T-helper 2 cell (primary cell): ENCODE measurements at regions not wholly inside any gene's neighbourhood (a gene's known extent, or its start where the extent isn't known, plus 50 kb on each side); places are given as distances from the start of the nearest gene placed in this dataset.
A peak's percentile ranks its signal among the peaks of the same experiment; 100 is the strongest.

Experiments used
- DNase-seq, 5 experiments: peaks; one replicate each; pipeline versions ENCODE4 v3.0.0 to v3.0.0-alpha.2; 2012 to 2022

DNA sequence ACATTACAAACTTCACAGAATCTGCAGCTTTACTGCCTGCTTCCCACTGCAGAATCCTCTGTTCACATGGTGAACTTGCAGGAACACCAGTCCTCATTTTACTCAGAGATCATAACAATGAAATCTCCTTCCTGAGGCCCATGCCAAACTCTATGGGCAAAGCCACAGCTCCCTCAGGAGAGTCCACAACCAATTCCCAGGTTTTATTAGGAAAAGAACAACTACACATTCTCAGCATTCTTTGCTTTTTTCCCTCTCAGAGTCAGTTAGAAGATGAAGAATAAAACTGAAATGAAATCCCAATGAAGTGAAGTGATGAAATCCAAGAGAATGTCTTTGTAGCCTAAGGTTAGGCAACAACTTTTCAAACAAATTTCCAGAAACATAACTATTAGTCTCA, 233.7 kb downstream of the DSEL start:
- DNase-seq, result no peak

DNA sequence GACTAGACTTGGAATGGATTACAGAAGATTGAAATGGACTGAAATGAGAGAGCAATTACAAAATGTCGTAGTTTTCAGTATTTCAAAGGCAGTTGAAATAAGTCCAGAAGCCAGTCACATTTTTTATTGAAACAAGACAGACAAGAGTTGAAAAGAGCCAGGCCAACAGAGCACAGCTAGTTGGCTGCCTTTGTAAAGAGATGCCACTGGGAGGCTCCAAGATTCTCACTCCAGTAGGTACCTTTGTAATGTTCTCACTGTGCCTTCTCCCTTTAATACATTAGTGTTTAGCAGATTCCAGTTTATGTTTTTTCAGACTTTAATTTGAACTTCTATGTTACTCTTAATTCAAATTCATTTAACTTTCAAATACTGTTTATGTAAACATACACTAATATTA, 234.8 kb downstream of the DSEL start:
- no peak for DNase-seq

DNA sequence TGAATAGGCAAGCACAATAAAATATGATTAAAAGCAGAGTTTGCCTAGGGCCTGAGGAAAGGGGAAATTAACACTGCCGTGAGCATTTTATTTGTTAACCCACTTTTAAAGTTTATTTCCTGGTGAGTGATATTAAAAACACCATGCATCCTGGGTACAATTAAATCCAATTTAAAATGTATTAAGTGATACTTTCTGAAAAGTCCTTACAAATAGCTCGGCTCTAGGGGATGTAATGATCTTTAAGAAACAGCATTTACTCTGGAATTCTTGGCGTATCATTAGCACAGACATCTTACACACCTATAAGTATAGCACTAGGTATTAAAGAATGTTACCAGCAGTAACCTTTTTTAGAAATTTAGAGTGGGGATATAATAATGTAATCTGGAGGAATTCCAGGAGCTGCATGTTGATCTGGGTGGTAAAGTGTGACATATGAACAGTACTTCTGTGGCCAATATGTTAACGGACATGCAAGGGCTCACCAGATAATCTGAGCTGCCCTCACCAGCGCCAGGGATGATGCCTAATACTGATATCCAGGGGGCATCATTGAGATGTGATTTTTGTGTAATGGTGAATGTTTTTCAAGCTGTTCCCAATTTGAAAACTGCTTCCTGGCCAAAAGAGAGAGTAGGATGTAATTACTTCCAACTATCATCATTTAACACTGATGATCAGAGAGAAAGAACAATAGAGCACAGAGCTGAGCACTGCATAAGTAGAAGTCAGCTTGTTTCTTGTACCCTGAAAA, 235.9 kb downstream of the DSEL start:
- no peak for DNase-seq

DNA sequence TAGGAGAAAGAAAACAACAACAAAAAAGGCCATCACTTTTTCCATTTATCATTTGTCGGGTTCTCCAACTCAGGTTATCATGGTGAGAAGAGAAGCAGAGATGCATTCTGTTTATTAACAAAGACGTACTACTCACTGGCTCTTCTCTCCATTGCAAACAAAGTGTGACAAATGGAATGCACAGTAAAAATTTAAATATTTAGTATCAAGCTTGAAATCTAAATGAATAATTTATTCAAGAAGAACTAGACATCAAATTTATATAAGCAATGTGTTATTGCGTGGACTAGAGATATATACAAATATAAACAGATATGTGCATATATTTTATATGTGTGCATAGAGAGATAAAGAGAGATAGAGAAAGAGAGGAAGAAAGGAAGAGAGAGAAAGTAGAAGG, 236.5 kb downstream of the DSEL start:
- no peak for DNase-seq

DNA sequence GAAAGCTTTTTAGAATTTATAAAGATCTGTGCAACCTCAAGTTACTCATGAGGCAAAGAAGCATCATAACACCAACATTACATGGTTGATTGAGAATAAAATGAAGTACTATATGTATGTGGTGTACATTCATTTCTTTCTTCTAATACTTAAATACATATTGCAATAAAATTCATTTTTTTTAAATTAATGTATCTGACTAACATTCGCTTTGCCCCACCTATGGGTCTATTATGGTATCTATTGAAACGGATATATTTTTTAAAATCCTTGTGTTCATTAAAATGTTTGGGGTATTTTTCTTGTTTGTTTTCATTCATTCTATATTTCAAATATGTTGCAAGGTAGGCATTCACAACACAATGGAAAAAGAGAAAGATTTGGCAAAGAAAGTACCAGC, 237.5 kb downstream of the DSEL start:
- no peak for DNase-seq

DNA sequence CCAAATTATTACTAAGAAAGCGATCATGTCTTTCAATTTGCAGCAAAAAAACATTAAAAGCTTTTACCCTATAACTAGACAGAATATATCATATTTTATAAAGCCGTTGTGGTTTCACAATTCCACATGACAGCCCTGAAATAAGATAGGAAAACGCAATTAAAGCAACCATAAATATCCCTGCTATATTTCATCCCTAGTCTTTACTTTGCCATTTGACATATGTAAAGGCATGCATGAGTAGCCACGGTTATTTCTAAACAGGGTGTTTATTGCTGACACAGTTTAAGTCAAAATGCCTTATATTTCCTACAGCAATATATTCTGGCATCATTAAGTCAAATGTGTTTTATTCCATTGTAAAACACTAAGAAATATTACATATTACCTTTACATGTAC, 239.9 kb downstream of the DSEL start:
- no peak for DNase-seq

DNA sequence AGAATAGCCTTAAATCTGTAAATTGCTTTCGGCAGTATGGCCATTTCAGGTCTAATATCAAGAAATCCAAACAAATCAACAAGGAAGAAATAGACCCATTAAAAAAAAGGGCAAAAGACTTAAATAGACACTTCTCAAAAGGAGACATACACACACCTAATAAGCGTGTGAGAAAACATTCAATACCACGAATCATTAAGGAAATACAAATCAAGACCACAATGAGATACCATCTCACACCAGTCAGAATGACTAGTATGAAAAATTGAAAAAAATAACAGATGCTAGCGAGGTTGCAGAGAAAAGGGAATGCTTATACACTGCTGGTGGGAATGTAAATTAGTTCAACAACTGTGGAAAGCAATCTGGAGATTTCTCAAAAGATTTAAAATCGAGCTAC, 243.2 kb downstream of the DSEL start:
- DNase-seq, result peak in 1 of 5 experiments; percentile 58

DNA sequence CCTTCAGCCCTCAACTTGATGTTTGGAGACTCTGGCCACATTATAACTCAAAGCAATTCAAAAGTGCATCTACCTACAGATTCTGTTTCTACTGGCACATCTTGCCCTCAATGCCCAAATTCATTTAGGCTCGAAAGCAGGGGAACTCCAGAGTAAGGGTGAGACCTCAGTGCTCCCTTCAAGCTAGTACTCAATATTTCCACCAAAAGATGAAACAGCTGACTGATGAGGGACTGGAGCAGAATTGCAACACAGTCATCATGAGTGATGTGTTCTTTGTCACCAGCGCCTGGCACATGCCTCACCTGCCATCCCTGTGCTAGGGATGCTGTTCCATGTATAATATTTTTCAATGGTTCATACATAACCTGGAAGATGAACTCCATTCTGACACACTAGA, 247.3 kb downstream of the DSEL start:
- DNase-seq, result peak in 1 of 5 experiments; percentile 14

DNA sequence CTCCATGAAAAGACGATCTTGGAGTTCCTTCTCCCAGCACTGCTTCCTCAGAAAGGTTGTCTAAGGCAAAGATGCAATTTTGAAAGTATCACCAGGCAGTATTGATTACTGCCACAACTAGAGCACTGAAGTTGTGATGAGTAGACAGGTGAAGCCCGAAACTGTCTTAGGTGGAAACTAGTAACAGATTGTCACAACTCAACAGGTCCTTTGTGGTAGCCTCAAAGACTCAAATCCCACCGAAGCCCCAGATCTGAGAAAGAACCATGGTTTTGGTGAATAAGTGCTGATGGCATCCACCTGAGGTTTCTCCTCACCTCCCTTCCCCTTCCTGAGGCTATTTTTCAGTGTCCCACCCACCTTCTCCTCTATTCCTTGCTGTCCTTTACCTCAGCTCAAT, 248.0 kb downstream of the DSEL start:
- DNase-seq, result no peak

DNA sequence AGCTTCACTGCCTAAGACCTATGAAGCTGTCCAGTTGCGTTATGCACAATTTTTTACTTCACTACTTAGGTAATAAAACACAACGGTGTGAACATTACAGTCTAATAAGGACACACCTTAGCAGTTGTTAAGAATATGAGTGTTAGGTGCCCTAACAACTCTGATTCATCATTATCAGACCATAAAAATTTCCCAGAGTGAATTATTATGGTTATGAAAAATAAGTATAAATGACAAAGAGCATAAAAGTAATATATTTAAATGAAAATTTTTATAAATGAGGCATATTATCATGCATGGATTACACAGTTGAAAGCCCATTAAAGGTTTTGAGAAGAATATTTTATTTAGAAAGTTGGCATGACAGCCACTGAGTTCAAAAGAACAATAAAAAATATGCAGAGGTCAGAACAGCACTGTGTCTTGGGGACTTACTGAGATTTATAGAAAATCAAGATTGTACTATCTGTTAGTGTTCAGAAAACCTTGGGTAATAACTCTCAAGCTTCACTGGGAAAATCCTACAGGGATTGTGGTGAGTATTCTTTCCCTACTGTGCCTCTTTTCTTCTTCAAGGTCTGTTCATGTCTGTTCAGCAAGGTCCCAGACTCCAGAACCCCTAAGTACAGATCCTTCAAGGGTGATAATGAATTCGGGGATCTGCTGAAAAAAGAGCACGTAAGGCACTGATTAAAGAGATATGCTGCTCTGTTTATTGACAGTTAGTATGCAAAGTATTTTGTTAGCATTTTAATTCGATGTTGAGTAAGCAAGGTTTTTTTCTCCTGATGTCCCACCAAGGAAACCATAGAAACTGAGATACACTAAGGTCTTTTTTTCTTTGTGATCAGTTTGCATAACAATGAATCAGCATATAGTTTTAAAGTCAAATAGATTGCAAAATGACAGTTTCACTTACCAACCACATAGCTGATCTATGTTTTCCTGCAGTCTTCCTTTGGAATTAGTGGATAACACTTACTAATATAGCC, 250.0 kb downstream of the DSEL start:
- peak in 1 of 5 experiments; percentile 63 for DNase-seq

DNA sequence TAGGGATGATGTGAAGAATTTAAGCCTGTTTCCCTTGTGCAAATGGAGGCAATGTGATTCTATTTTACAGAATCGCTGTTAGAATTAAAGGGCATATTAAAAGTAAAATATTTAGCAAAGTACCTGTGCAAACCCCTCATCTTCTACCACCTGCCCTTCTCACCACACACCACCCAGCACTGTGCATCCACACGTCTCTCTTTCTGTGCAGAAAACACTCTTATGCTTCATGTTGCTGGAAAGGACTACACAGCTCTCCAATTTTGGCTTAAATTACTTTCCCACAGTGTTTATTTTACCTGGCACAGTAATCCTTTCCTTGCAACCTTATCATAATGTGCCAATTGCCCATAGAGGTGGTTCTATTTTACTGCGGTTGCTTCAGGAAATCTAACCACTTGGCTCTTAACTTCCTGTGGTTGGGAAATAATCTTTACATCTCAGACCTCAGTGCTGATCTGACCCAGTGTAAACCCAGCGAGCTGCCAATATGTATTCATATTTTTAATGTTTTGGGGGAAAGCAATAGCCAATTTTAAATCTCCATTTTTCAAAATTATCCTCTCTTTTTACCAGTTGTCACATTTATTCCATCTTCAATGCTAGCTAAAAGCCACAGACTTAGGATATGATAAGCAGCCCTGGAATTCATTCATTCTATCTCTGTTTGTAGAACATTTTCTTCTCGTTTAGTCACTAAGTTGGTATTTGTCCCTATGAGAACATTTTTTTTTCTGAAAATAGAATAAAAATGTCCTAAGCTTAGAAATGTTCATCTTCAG, 250.9 kb downstream of the DSEL start:
- DNase-seq, result peak in 2 of 5 experiments; percentile 44 to 86

DNA sequence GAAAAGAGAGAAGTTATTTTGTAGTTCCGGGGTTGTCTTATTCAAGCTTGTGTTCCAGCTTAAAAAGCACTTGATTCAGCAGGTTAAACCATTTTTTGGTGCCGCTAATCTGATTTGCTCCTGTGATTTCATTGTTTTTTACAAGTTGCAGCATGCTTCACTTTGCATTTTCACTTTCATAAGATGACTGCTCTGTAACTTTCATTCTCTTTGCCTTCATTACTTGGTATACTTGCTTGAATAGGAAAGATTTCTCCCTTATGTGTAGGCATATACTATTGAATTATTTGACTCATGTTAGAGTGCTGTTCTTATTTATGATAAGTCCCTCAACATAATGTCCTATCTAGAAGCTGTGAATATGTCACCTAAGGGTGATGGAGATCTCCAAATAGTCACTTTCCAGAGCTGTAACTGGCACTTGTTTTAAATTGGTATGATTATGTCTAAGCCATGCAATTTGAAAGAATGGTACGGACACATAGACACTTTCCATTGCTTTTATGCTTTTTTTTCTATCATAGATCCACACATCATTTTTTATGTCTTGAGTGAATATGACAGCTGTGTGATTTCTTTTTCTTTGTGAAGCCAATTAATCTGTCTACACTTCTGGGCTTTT, 254.5 kb downstream of the DSEL start:
- DNase-seq, result peak in 1 of 5 experiments; percentile 66

DNA sequence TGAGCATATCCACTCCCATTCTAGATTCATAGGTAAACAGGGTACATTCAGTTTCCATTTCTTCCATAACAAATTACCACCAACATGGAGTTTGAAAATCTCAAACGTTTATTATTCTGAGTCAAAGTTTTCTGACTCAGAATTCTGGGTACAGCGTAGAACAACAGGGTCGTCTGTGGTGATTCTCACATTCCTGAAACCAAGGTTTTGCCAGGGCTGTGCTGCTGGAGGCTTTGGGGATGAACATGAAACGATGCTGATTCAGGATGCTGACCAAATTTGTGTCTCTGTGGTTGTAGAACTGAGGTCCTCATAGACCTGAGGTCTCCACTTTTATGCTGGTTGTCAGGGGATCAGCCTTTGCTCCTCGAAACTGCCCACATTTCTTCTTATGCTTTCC, 255.7 kb downstream of the DSEL start:
- DNase-seq, result no peak

DNA sequence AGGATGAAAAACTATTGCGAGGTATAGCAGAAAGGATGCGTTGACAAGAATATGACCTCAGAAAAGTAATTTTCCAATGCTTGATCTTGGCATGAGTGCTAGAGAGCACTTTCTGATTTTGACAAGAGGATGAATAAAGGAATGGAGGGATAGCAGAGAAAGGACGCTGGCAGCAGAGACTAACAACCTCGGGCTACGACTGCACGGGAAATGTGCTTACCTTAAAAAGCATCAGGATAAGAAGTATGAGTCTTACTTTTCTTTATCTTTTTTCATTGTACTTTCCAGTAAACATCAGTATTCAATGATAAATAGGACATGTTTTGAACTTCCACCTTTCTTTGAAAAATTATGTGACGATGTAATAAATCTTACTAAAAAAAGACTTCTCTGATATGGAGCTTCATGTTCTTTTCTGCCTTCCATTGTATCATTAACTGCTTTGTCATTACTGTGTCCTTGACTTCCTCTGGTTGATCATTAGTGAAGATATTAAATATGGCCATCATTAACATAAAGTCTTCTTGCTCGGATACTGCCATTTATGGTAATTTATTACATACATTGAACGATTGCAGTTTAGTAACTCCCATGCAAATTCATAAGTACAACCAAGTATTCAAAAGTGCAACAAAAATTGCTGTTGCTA, 265.6 kb downstream of the DSEL start:
- DNase-seq, result no peak

DNA sequence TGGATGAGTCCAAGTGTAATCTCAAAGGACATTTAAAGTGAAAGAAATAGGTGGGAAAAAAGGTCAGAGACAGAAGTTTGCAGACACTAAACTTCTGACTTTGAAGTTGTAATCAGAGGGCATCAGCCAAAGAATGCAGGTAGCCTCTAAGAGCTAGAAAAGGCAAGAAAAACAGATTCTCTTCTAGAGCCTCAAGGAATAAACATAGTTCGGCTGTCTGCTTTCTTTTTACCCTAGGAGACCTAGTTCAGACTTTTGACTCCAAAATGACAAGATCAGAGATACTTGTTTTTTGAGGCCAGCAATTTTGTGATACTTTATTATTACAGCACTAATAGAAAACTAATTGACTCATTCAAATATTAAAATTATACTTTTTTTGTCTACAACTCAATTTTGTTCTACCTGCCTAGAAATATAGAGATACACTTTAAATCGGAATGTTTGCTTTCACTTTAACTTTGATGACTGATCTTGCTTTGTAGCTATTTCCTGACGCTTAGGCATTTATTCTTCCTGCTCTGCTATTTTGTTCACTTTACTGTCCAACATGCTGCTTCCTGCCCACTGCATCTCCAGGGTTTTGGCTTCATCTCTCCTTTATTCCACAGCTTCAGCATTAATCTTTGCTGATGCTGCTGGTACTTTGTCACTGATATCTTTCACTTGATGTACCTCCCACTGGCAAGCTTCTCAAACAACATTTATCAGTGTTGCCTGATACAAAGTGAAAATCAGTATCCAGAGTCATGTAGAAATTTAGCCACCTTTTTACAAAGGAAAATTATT, 272.5 kb downstream of the DSEL start:
- DNase-seq, result peak in 1 of 5 experiments; percentile 50

DNA sequence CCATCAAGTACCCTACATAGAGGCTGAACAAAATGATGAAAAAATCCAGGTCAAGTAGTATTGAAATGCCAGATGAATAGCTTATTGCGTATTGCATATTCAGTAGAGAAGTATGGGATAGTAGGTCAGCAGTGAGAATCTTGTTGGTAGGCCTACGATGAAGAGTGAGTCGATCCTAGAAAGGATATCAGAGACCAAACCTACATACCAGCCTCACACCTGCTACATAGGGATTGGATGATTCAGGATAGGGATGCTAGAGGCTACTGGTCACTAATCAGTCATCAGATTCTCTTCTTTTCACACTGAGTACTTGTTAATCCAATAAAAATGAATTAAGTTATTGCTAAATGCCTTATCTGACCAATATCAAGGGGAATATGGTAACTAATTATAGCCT, 274.5 kb downstream of the DSEL start:
- no peak for DNase-seq

DNA sequence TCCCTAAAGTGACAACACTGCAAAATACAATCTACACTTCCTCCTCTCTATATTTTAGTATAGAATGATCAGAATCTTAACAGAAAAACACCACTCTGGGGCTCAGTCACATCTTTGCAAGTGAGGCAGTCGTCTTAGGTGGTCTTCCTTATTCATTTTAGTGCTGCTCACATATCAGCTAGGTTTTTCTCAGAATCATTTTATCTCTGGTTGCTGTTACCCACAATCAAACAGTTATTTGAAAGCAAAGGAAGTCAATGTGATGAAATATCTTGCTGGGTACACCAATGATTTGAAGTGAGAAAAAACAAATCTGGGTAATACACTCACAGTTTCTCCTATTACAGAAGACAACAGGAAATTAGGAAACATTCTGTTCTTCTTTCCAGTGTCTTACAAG, 275.2 kb downstream of the DSEL start:
- peak in 1 of 5 experiments; percentile 77 for DNase-seq

DNA sequence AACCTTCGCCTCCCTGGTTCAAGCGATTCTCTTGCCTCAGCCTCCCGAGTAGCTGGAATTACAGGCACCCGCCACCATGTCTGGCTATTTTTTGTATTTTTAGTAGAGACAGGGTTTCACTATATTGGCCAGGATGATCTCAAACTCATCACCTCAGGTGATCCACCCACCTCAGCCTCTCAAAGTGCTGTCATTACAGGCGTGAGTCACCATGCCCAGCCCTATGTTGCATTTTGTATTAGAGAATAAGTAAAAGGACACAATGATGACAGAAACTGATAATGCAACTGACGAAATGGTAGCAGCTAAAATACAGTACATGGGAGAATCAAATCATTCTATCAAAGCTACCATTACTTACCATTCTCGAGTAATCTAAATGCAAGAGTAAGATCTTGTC, 276.7 kb downstream of the DSEL start:
- no peak for DNase-seq

DNA sequence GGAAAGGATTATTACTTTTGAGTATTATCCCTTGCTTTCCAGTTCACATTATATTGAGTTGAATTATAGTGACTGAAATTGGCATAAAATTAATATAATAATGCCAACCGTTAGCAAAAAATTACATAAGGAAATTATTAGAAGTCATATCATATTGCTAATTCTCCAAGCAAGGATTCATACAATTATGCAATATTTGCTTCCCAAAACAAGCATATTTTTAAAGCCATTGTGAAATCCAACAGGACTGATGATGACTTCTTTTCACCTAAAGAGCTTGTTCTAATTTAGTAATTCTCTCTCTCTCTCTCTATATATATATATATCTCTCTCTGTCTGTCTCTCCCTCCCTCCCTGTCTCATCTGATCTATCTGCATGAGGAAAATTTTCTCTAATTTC, 283.5 kb downstream of the DSEL start:
- no peak for DNase-seq

DNA sequence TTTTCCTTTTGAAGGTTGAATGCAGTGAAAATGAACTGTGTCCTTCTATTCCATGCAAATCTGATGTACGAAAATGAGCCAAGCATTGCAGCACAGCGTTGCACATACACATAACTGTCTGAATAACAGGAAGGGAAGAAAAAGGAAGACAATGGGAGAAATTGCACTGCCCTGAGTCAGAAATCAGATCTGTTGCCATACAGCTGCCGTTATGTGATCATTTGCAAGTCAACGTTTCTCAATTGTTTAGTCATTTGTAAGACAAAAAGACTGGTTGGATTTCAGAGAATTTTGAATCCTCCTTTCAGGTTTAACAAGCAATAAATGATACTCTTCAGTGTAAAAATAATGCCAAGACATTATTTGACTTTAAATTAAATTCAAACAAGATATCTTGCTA, 284.1 kb downstream of the DSEL start:
- no peak for DNase-seq

DNA sequence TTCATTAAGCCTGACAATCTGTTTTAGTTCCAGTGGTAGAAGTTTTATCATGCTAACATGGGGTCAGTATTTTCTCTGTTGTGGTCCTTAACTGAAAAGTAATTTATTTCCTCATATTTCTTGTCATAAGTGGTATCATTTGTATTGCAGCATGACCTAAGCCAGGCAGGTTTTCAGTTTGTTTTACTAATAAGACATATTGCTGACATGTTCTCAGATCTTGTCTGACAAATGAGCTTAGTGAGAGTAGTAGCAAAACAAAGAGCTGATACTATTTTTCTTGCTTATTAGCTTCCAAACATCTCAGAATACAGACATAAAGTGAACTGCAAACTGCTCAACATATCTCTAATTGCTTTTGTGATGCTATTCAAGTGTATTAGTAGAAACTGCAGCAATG, 293.6 kb downstream of the DSEL start:
- DNase-seq, result no peak
